ENCODE measurements at regions not wholly inside any gene's neighbourhood (a gene's known extent, or its start where the extent isn't known, plus 50 kb on each side); places are given as distances from the start of the nearest gene placed in this dataset.

DNA sequence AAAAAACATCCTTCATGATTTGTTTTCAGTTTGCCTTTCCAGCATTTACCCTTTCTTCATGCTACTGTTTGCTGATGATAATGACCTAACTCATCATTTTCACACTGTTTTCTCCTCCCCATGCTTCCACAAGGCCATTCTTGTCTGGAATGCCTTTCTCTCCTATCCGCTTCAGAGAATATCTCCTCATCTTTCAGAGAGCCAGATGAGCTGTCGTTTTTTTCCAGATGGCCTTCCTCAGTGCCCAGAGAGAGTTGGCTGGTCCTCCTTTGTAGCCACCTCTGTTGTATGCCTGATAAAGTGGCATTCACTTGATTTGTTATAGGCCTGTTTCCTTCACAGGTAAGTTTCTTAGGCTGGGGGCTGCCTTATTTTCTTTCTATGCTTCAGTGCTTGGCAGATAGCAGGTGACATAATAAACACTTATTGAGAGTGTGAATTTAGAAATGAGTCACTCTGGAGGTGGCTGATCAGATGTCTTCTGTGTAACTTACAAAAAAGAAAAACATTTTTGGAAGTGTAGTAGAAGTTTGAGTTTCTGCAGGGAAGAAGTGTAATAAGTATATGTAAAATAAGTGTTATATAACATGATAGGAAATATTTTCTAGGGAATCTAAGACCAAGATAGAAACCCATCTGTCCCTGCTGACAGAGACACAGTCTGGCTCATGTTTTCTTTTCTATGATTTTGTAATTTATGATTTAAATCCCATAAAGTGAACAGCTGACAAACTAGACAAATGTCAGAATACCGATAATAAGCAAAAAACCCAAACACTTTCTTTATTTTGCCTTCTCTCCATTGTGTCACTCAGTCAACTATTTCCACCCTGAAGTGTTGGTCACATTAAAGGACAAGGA is 174.5 kb downstream of the DACT1 start:
- peak in 4 of 58 donors; percentile 11 to 56 (median 34) for DNase-seq

GRCh38 chr14:58813745-58814144 is 176.0 kb downstream of the DACT1 start:
- no peak for DNase-seq

GRCh38 chr14:58814466-58814865 is 176.7 kb downstream of the DACT1 start:
- no peak for DNase-seq

GRCh38 chr14:58815161-58815701 is 177.5 kb downstream of the DACT1 start:
- no peak for DNase-seq

DNA sequence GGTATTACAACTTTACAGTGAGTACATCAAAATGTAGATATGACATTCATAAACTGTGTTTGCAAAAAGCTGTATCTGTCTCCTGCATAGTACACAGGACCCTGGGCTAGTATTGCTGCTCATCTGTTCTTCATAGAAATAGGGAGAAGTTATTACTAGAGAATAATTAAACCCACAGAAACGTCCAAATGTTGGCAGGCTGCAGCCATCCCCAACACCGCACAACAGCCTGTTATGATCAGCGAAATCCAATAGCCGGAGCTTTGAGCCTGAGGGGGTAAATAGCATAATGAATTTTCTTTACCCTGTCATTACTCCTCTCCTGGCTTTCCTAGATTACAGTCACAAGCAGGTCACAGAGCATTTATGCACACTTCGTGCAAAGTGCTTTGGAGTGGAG is 178.0 kb downstream of the DACT1 start:
- DNase-seq, result no peak

DNA sequence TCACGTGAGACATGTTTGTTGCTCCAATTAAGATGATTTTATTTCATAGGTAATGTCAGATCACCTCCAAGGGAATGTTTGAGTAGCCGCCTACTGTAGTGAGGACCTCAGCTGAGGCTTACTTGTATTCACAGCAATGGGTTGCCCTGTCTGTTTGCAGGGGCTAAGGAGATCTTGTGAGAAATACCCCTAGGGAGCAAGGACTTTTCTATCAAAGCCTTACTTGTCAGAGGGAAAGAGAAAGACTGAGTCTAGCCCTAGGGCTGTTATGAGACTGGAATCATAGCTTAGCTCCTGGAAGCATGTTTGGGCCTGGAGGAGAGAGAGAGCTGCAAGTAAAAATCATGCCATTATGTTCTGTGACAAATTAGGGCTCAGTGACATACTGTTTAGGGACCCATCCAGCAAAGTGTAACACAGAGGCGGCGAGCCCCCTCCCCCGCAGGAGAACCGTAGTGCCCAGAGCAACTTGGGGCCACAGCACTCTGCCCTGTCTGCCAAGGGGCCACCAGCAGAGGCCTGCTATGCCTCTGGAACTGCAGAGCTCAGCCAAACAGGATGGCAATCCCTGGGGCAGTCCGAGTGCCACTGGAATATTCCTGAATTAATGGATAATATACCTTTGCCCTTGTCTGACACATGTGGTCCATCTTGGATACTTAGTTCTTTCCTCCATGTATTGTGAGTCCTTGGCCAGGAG is 178.8 kb downstream of the DACT1 start:
- DNase-seq, result no peak

GRCh38 chr14:58817846-58818245 is 180.1 kb downstream of the DACT1 start:
- DNase-seq, result no peak

DNA sequence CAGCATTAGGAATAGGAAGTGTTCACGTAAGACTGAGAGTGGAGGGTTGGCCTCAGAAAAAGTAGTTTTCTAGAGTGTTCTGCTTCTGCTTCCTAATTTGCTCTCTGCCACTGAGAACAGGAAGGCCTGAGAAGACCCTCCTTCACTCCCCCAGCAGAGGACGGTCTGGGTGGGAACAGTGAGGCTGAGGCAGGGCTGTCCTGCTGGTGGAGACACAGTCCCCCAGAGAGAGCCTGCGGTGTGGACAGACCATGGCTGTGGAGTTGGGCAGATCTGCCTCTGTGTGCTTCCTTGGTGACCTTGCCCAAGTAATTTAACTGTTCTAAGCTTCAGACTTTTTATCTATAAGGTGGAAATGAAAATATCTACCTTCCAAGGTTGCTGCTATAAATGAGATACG is 182.3 kb downstream of the DACT1 start:
- DNase-seq, result no peak

GRCh38 chr14:58821421-58821820 is 183.7 kb downstream of the DACT1 start:
- no peak for DNase-seq

GRCh38 chr14:58822856-58823255 is 185.1 kb downstream of the DACT1 start:
- DNase-seq, result no peak

- no peak for DNase-seq
Measured at GRCh38 chr14:58823312-58823711, 185.6 kb downstream of the DACT1 start.

DNA sequence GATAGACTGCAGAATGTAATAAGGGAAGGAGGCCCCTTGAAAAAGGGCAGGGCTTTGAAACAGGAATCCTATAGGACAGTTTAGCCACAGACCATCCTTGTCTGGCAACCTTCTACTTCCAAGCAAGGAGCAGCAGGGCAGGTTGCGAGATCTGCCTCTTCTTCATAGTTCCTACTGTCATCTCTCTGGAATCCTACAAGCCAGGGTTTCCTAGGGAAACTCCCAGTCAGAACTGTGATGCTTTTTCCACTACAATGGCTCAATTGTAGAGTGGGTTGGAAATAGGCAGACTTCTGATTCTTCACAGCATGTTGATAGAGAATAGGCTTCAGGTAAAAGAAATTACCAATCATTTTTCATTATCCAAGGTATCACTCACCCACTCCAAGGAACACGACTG is 186.3 kb downstream of the DACT1 start:
- DNase-seq, result no peak

DNA sequence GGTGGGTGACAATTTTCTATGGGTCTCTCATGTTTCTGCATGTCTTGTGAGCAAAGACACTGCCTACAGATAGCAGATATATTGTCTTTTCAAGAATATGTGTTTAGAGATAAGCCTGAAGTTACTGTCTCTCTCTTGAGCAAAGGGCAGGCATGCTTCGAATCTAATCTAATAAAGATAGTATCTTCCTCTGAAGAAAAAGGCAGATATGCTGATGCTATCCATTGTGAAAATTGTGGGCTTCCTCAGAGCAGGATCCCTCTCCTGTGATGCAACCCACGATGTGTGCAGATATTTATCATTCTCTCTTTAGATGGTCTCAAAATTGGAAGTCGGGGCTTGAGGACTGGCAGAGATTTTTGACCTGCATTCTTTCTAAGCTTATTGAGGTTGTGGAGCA is 187.0 kb downstream of the DACT1 start:
- no peak for DNase-seq

GRCh38 chr14:58825606-58826005 is 187.8 kb downstream of the DACT1 start:
- DNase-seq, result no peak

GRCh38 chr14:58826845-58827686 is 189.3 kb downstream of the DACT1 start:
- DNase-seq, result no peak

- no peak for DNase-seq
Measured at GRCh38 chr14:58828298-58828697, 190.5 kb downstream of the DACT1 start.

DNA sequence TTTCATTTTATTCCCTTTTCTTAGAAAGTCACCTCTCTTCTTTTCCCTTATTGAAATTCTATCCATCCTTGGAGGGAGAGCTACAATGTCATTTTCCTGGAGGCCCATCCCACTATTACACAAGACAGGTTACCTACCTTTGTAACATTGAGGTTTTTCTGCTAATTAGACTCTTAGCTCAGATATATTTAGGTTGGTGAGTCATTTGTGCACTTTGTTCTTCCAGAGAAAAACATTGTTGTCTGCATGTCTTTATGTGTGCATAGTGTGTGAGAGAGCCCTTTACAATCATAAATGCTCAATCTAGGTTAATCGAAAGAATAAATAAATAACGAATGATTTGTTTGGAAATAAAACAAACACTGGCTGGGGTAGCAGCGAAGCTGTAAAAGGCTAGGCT is 191.8 kb downstream of the DACT1 start:
- DNase-seq, result no peak

DNA sequence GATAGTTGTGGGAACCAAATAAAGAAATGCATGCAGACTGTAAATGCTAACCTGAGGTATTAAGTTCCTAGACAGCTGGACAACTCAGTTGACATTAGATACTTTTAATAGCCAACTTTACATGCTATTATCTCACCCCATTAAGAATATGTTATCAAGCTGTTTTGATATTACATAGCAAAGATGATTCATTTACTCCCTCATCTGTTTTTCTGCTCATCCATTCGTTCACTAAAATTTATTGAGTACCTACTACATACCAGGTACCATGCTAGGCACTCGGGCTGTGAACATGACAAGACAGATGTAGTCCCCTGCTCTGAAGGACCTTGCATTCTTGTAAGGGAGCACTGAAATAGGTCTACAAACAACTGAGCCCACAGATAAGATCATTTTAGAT is 192.4 kb downstream of the DACT1 start:
- DNase-seq, result no peak

DNA sequence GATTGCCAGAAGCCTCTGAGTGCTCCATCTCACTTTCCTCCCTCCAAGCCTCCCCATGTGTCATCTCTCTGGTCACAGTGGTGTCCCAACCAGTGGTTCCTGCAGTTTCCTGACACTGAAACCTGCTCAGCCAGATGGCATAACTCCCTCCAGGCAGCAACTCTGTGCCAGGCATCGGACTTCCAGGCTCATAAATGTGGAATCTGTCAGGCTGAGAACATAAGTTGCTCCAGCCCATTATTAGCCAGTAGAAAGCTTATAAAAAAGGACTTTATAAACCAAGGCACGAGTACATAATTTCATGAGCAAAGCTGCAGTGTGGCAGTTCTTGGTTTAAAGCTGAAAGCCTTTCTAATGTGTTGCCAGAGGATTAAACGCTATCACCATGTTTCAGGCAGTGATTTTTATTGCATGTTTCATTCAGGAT is 194.3 kb downstream of the DACT1 start:
- DNase-seq, result no peak

- DNase-seq, result peak in 1 of 58 donors; percentile 8
Measured at GRCh38 chr14:58833634-58834378, 196.0 kb downstream of the DACT1 start.

All from anterior cingulate cortex (tissue), 58 donors.